NCI-H2196 (cell line): ENCODE measurements at regions not wholly inside any gene's neighbourhood (a gene's known extent, or its start where the extent isn't known, plus 50 kb on each side); places are given as distances from the start of the nearest gene placed in this dataset.

Experiments
- DNase-seq: peaks from one replicate; lab custom pipeline; 2025; ENCODE audit not compliant: unreplicated experiment; lab: John Stamatoyannopoulos, UW

- no peak for DNase-seq
Measured at GRCh38 chr3:148343416-148343815, 354.3 kb upstream of the AGTR1 start.

GRCh38 chr3:148344521-148344920 is 353.2 kb upstream of the AGTR1 start:
- no peak for DNase-seq

GRCh38 chr3:148360051-148360450 is 337.7 kb upstream of the AGTR1 start:
- no peak for DNase-seq

GRCh38 chr3:148366743-148367410 is 330.8 kb upstream of the AGTR1 start:
- no peak for DNase-seq

GRCh38 chr3:148367756-148368155 is 329.9 kb upstream of the AGTR1 start:
- no peak for DNase-seq

GRCh38 chr3:148369381-148369780 is 328.3 kb upstream of the AGTR1 start:
- no peak for DNase-seq

GRCh38 chr3:148372206-148372875 is 325.4 kb upstream of the AGTR1 start:
- no peak for DNase-seq

- no peak for DNase-seq
Measured at GRCh38 chr3:148373961-148374360, 323.7 kb upstream of the AGTR1 start.

GRCh38 chr3:148379763-148380382 is 317.8 kb upstream of the AGTR1 start:
- DNase-seq = peak; percentile 11

GRCh38 chr3:148381051-148381450 is 316.7 kb upstream of the AGTR1 start:
- no peak for DNase-seq

GRCh38 chr3:148389916-148390315 is 307.8 kb upstream of the AGTR1 start:
- no peak for DNase-seq

- no peak for DNase-seq
Measured at GRCh38 chr3:148395821-148396220, 301.9 kb upstream of the AGTR1 start.

- DNase-seq = no peak
Measured at GRCh38 chr3:148400754-148401153, 296.9 kb upstream of the AGTR1 start.

- no peak for DNase-seq
Measured at GRCh38 chr3:148408667-148409066, 289.0 kb upstream of the AGTR1 start.

- DNase-seq = no peak
Measured at GRCh38 chr3:148420242-148420641, 277.5 kb upstream of the AGTR1 start.

- no peak for DNase-seq
Measured at GRCh38 chr3:148428862-148429605, 268.7 kb upstream of the AGTR1 start.

- no peak for DNase-seq
Measured at GRCh38 chr3:148433665-148434064, 264.0 kb upstream of the AGTR1 start.

GRCh38 chr3:148435534-148435933 is 262.2 kb upstream of the AGTR1 start:
- DNase-seq = no peak

GRCh38 chr3:148439254-148439822 is 258.4 kb upstream of the AGTR1 start:
- DNase-seq = no peak

- DNase-seq = no peak
Measured at GRCh38 chr3:148441191-148441590, 256.5 kb upstream of the AGTR1 start.

- DNase-seq = no peak
Measured at GRCh38 chr3:148450819-148451218, 246.9 kb upstream of the AGTR1 start.
